ENCODE measurements at regions not wholly inside any gene's neighbourhood (a gene's known extent, or its start where the extent isn't known, plus 50 kb on each side); places are given as distances from the start of the nearest gene placed in this dataset.
"Not testable (repeated sequence)": the region's sequence is repeated elsewhere in the genome, so short reads cannot be mapped to it uniquely, and the experiment has no call there.

DNA sequence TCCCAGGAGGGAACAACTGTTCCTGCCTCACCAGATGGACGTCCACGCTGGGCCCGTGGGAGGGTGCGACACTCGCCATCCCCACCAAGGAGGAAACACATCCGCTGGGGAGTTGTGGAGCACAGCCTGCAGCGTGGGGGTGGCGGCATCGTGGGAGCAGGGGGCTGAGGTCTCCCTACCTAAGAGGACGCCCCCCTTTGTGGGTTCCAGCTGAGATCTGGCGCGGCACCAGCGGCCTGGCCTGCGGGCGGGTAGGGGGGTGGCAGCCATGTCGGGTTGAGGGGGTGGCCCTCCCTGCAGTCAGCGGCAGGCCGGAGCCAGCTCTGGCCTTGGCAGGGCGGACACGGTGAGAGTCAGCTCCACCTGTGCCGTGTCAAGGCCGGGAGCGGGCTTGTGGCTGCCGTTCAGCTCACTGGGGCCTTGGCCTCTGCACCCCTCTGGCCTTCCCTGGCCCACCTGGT lies 116.7 kb upstream of the CIBAR2 start:
- Mint-ChIP-seq H3K4me3 (no peak overlapping the region), H3K36me3 (ENCODE audit: low read depth) (no peaks in the 10 kb centered on the region), H3K27me3 (peaks cover 8% of the 10 kb centered on the region), H3K27ac (no peak overlapping the region), H3K4me1 (ENCODE audit: low read depth) (peaks cover 8% of the 10 kb centered on the region), H3K9me3 (no peaks in the 10 kb centered on the region)

DNA sequence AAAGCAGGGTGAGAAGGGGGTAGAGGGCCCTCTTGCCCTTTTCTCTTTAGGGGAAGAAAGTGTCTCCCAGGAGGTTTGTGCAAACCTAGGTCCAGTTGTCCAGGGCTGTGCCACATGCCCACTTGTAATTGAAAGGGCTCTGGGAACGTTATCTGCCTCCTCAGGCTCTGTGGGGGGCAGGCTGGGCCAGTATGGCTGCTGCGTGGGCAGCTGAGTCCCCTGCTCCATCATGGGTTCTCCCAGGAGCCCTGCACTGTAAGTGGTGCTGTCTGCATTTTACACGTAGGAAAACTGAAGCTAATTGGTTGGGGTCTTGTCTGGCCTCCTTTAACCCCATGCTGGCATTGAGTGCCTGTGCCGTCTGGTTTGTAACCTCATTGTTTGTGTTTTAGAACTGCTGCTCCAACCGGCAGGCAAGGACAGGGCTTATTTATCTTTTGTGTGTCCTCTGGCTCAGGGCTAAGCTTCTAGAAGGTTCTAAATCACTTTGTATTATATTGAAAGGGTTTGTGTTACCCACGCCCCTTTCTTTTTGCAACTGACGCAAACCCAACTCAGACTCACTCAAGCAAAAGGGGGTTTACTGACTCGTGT lies 117.7 kb upstream of the CIBAR2 start:
- Mint-ChIP-seq H3K4me3 (no peak overlapping the region), H3K36me3 (ENCODE audit: low read depth) (no peaks in the 10 kb centered on the region), H3K27ac (no peak overlapping the region), H3K27me3 (peaks cover 13% of the 10 kb centered on the region), H3K9me3 (no peaks in the 10 kb centered on the region), H3K4me1 (ENCODE audit: low read depth) (peaks cover 8% of the 10 kb centered on the region)

DNA sequence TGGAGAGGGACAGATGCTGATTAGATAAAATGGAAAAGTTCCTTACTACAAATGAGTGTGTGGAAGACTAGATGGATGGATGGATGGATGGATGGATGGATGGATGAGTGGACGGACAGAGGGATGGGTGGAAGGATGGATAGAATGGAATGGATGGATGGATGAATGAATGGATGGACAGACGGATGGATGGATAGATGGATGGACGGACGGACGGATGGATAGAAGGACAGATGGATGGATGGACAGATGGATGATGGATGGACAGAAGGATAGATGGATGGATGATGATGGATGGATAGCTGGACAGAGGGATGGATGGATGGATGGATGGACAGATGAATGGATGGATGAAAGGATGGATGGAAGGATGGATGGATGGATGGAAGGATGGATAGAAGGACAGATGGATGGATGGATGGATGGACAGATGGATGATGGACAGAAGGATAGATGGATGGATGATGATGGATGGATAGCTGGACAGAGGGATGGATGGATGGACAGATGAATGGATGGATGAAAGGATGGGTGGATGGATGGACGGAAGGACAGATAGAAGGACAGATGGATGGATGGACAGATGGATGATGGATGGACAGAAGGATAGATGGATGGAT lies 118.6 kb upstream of the CIBAR2 start:
- not testable (repeated sequence) for H3K4me3 Mint-ChIP-seq; H3K4me1 Mint-ChIP-seq (ENCODE audit: low read depth); H3K36me3 Mint-ChIP-seq (ENCODE audit: low read depth); H3K9me3 Mint-ChIP-seq; H3K27ac Mint-ChIP-seq
- peaks cover 13% of the 10 kb centered on the region for H3K27me3 Mint-ChIP-seq

DNA sequence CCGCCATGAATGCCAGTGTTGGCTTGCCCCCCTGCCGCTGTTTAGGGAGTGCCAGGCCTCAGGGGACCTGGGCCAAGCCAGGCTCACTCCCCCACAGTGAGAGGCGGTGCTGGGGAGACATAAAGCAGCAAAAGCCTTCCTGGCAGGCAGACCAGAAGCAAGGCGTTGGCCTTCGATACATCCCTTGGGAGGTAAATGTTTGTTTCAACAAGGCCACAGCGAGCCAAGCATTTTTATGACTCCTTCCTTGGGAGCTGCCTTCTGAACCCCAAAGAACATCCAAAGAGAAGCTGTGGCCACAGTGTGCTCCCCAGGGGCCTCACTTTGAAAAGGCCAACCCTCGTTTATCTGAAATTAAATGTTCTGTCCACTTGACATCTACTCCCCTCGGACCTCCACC lies 119.7 kb upstream of the CIBAR2 start:
- no peaks in the 10 kb centered on the region for H3K36me3 Mint-ChIP-seq (ENCODE audit: low read depth)
- no peak overlapping the region for H3K4me3 Mint-ChIP-seq
- no peaks in the 10 kb centered on the region for H3K9me3 Mint-ChIP-seq
- H3K27me3 Mint-ChIP-seq, result peaks cover 21% of the 10 kb centered on the region
- no peak overlapping the region for H3K27ac Mint-ChIP-seq
- peaks cover 14% of the 10 kb centered on the region for H3K4me1 Mint-ChIP-seq (ENCODE audit: low read depth)

GRCh38 chr16:85232369-85233142 lies 120.3 kb upstream of the CIBAR2 start:
- Mint-ChIP-seq H3K4me3 (no peak overlapping the region), H3K27ac (no peak overlapping the region), H3K4me1 (ENCODE audit: low read depth) (peaks cover 9% of the 10 kb centered on the region), H3K27me3 (peaks cover 17% of the 10 kb centered on the region), H3K36me3 (ENCODE audit: low read depth) (no peaks in the 10 kb centered on the region), H3K9me3 (no peaks in the 10 kb centered on the region)

- Mint-ChIP-seq H3K27ac (no peak overlapping the region), H3K27me3 (peaks cover 20% of the 10 kb centered on the region), H3K9me3 (no peaks in the 10 kb centered on the region), H3K4me3 (no peak overlapping the region), H3K4me1 (ENCODE audit: low read depth) (peaks cover 7% of the 10 kb centered on the region), H3K36me3 (ENCODE audit: low read depth) (no peaks in the 10 kb centered on the region)
Observed at GRCh38 chr16:85233516-85233915, 121.2 kb upstream of the CIBAR2 start.

GRCh38 chr16:85234310-85235204 lies 122.3 kb upstream of the CIBAR2 start:
- Mint-ChIP-seq H3K4me3 (no peak overlapping the region), H3K9me3 (no peaks in the 10 kb centered on the region), H3K27ac (no peak overlapping the region), H3K36me3 (ENCODE audit: low read depth) (no peaks in the 10 kb centered on the region), H3K27me3 (peaks cover 20% of the 10 kb centered on the region), H3K4me1 (ENCODE audit: low read depth) (peaks cover 7% of the 10 kb centered on the region)

DNA sequence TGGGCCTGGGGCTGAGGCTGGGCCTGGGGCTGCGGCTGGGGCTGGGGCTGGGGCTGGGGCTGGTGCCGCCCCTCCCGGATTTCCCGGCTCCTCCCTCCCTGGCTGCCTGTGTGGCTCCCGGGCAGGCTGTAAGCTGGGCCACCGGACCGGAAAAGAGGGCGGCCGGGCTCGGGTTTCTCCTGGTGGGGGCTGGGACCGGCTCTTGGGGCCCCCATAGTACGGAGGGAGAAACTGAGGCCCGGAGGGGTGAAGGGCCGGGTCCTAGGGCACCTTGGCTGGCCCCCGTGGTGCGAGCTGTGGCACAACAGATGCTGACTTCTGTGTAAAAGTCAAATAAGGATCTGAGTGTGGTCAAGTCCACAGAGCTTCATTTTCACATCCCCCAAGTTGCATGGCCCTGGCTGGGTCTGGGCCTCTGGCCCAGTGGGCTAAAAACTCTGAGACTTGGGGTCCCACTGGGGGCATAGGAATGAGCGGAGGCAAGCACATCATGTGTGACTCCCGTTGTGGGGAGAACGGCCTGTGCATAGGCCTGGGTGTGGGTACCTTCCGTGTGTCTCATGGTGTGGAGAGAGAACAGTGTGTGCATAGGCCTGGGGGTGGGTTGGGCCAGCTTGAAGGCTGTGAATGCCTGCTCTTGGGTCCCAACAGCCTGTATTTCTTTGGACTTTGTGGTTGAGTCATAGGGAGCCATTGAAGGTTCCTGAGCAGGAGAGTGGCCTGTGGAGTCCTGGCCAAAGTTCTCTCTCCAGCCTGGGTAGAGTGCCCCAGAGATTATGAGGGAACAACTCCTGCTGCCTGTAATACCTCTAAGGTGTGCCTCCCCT lies 123.9 kb upstream of the CIBAR2 start:
- no peak overlapping the region for H3K27ac Mint-ChIP-seq
- H3K9me3 Mint-ChIP-seq, result no peaks in the 10 kb centered on the region
- no peaks in the 10 kb centered on the region for H3K36me3 Mint-ChIP-seq (ENCODE audit: low read depth)
- H3K4me1 Mint-ChIP-seq (ENCODE audit: low read depth), result peaks cover 7% of the 10 kb centered on the region
- H3K27me3 Mint-ChIP-seq, result peaks cover 16% of the 10 kb centered on the region
- H3K4me3 Mint-ChIP-seq, result no peak overlapping the region

GRCh38 chr16:85236818-85237150 lies 124.5 kb upstream of the CIBAR2 start:
- Mint-ChIP-seq H3K27me3 (peaks cover 16% of the 10 kb centered on the region), H3K4me1 (ENCODE audit: low read depth) (peaks cover 7% of the 10 kb centered on the region), H3K36me3 (ENCODE audit: low read depth) (no peaks in the 10 kb centered on the region), H3K4me3 (no peak overlapping the region), H3K9me3 (no peaks in the 10 kb centered on the region), H3K27ac (peak overlapping the region; percentile 52)

DNA sequence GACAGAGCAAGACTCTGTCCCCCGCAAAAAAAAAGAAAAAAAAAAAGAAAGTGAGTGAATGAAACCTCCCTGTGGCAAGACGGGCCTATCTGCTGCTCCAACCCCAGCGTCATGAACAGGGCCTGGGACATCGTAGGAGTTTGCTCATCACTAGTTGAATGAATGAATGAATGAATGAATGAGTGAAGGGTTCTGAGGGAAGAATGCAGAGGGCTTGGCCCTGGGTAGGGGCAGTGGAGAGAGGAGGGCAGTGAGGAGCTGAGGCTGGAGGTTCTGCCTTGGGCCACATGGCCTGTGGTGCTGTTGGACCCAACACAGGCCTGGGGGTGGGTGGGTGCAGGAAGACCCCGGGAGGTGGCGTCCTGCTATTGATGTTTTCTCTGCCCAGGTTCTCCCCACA lies 125.5 kb upstream of the CIBAR2 start:
- Mint-ChIP-seq H3K4me3 (no peak overlapping the region), H3K27ac (no peak overlapping the region), H3K4me1 (ENCODE audit: low read depth) (peaks cover 7% of the 10 kb centered on the region), H3K9me3 (no peaks in the 10 kb centered on the region), H3K27me3 (peaks cover 16% of the 10 kb centered on the region), H3K36me3 (ENCODE audit: low read depth) (no peaks in the 10 kb centered on the region)

GRCh38 chr16:85238233-85238647 lies 126.0 kb upstream of the CIBAR2 start:
- Mint-ChIP-seq H3K9me3 (no peaks in the 10 kb centered on the region), H3K4me1 (ENCODE audit: low read depth) (peaks cover 7% of the 10 kb centered on the region), H3K27me3 (peaks cover 16% of the 10 kb centered on the region), H3K36me3 (ENCODE audit: low read depth) (no peaks in the 10 kb centered on the region), H3K27ac (no peak overlapping the region), H3K4me3 (no peak overlapping the region)

DNA sequence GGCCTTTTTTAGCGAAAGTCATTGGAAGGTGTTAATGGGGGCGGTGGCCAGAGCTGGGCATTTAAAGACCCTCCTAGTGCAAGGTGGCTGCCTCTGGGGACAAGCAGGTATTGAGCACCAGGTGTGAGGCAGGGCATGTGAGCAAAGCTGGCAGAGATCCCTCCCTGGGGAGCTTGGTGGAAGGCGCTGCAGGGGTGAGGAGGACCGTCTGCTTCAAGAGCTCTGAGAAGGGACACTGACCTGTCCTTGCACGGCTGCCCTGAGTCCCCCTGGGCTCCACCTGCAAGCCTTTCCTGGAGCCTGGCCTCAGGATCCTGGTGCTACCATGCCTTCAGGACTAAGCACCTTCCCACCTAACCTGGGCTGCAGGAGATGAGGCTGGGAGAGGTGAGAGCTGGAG lies 127.0 kb upstream of the CIBAR2 start:
- Mint-ChIP-seq H3K4me3 (no peak overlapping the region), H3K4me1 (ENCODE audit: low read depth) (peaks cover 7% of the 10 kb centered on the region), H3K9me3 (no peaks in the 10 kb centered on the region), H3K27me3 (peaks cover 14% of the 10 kb centered on the region), H3K36me3 (ENCODE audit: low read depth) (no peaks in the 10 kb centered on the region), H3K27ac (no peak overlapping the region)

DNA sequence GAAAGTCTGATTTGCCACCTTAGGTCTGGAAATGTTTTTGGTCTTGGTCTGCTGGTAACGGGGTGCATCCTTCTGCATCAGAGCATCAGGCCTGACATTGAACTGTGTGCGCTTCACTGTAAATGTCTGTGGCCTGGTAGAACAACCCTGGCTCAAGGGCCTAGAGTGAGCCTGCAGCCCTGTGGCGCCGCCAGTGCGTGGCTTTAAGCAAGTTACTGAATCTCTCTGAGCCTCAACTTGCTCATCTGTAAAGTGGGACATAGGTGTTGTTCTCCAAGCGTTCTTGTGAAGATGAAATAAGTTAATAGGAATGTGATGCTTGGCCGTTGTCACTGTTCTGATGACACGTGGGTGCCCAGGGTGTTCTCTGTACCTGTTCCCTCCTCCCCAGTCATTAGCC lies 127.6 kb upstream of the CIBAR2 start:
- peaks cover 7% of the 10 kb centered on the region for H3K4me1 Mint-ChIP-seq (ENCODE audit: low read depth)
- H3K36me3 Mint-ChIP-seq (ENCODE audit: low read depth), result no peaks in the 10 kb centered on the region
- no peaks in the 10 kb centered on the region for H3K9me3 Mint-ChIP-seq
- peaks cover 11% of the 10 kb centered on the region for H3K27me3 Mint-ChIP-seq
- H3K27ac Mint-ChIP-seq, result no peak overlapping the region
- H3K4me3 Mint-ChIP-seq, result no peak overlapping the region

Measured in stimulated activated naive CD8-positive, alpha-beta T cell treated with anti-CD3 and anti-CD28 coated beads, Interleukin-15, Interleukin-2, amounts not matched to agents 100 ng/mL and 50 ng/mL, for 24 hours (primary cell).